Activated CD8-positive, alpha-beta memory T cell treated with anti-CD3 and anti-CD28 coated beads for 36 hours (primary cell): ENCODE measurements at regions not wholly inside any gene's neighbourhood (a gene's known extent, or its start where the extent isn't known, plus 50 kb on each side); places are given as distances from the start of the nearest gene placed in this dataset.
"Not testable (repeated sequence)": the region's sequence is repeated elsewhere in the genome, so short reads cannot be mapped to it uniquely, and the experiment has no call there.

Experiments
- CTCF ChIA-PET: fragments of 350-600 bp; sonication (Branson Sonifier 250); formaldehyde crosslinking; loops from one replicate; lab custom pipeline; 2021; ENCODE audit warnings: antibody characterized with exemption; lab: Charles Lee
- POLR2A ChIA-PET: fragments of 350-600 bp; sonication (Branson Sonifier 250); formaldehyde crosslinking; loops from one replicate; lab custom pipeline; 2021; ENCODE audit warnings: antibody characterized with exemption; lab: Charles Lee

DNA sequence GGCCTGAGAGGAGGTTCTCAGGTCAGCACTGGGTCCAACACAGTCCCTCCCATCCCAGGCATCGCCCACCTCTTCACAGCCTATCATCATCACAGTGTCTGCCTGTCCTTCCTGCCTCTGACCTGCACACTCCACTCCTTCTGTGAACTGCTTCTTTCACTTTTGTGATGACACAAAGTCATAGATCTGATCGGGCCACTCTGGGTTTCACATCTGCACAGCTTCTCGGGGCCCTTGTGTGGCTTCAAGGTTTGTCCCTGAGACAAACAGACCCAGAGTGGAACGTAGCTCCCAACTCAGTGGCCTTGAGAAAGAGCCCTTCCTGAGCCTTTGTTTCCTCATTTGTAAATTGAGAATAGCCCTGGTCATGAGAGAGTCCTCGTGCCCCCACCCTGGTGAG, 377.1 kb downstream of the ANAPC1 start:
- CTCF ChIA-PET, POLR2A ChIA-PET: not testable (repeated sequence)

DNA sequence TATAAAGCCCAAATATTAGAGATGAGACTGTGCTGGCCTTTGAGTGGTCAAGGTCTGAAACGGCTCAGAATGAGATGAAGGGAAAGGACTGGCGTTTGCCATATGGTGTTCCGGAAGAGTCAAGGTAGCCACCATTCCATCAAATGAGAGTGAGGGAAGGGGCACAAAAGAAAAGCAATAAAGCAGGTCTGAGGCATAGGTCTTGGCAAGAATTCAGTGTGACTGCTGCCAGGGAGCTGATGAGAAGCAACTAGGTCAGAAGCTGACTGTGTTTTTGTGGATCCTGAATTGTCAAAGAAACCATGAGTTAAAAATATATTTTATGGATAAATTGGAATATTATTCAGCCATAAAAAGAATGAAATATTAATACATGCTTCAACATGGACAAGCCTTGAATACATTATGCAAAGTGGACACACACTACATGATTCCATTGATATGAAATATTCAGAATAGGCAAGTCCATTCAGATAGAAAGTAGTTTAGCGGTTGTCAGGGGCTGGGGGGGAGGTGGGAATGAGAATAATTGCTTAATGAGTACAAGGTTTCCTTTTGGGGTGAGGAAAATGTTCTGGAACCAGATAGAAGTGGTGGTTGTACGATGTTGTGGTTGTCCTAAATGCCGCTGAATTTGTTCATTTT, 374.6 kb downstream of the ANAPC1 start:
- POLR2A ChIA-PET = not testable (repeated sequence)

DNA sequence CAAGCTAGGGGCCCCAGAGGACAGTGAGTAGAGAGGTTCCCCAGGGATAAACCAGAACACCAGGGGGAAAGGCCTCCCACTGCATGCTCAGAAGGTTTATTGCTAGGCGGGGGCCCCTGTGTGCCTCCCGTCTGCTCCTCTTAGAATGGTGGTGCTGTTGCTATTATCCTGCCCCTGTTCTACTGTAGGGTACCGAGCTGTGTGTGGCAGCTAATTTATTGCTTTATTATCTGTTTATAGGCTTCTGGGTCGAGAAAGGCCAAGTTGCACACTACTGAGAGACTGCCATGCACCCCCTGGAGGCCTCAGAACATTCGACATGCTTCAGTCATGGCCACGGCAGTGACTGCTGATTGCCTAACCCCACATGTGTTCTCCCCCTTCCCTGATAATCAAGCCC, 373.6 kb downstream of the ANAPC1 start:
- POLR2A ChIA-PET, CTCF ChIA-PET: not testable (repeated sequence)

More for the DNA sequence above, 374.6 kb downstream of the ANAPC1 start:
- CTCF ChIA-PET = not testable (repeated sequence)

DNA sequence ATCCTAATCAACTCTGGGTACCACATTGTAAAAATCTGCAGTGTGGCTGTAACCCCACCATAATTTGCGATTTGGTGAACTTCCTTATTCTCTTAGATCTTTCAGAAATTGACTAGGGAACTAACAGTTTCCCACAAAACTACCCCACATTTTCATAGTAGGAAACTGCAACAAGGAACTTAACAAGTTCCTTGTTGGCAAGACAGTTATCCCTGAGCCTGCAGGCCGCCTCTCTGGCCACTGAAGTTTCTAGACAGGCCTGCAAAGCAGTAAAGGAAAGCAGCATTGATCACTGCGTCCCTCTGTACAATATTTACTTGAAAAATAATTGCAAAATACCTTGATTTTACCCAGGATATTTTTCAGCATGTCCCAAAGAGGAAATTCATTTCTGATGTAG, 372.9 kb downstream of the ANAPC1 start:
- CTCF ChIA-PET, POLR2A ChIA-PET: not testable (repeated sequence)

DNA sequence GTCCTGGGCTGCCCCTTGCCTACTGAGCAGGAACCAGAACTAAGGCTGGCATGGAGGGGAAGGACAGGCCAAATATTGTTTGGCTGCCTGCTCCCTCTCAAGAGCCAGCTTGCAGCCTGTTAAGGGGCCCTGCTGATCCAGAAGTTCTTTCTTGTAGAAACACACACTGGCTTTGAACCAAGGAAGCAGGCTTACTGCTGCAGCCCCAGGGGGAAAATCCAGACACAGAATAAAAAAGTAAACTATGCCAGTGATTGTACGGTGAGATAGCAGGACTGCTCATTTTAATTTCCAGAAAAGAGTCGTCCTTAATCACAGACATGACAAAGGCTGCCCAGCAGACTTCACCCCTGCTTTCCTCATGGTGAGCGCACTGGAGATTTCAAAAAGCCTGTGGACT, 371.6 kb downstream of the ANAPC1 start:
- POLR2A ChIA-PET, CTCF ChIA-PET: not testable (repeated sequence)

DNA sequence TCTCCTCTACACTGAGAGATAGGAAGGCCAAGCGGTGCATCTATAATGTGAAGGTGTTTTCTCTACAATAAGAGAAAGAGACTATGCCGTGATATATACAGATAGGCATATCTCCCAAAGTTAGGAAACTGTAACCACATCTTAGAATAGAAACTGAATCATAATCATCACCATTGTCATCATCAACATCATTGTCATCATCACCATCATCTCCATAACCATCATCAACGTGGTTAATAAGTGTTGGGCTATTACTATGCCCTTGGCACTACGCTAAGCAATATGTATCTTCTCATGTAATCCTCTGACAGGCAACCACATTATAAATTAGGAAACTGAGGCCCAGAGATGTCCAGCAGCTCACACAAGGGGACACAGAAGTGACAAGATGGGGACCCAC, 369.9 kb downstream of the ANAPC1 start:
- CTCF ChIA-PET, POLR2A ChIA-PET: not testable (repeated sequence)

DNA sequence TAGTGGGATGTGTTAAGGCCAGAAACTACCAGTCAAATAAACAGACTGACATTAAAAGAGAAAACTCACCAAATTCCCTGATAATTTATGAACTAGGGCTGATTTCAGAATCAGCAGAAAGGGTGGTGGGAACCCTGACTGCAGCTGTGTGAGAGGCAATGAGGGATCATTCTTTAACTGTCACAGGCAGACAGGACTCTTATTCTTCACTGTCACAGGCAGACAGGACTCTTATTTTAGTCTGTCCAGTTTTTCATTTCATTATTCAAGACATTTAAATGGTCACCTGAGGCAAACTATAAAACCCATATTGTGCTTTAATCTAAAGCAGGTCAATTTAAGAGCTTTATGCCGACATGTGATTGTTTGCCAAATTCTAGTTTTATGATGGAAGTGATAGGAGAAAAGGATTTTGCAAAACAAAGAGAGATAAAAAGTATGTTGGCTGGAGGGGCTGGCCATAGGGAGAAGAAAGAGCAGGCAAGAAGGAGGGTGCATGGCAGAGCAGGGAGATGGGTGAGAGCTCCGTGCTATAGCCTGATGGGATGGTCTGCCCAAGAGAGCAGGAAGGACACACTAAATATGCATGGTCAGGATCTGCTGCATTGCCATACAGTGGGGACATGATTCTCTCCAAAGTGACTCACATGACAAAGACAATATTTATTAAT, 366.8 kb downstream of the ANAPC1 start:
- POLR2A ChIA-PET, CTCF ChIA-PET: not testable (repeated sequence)

DNA sequence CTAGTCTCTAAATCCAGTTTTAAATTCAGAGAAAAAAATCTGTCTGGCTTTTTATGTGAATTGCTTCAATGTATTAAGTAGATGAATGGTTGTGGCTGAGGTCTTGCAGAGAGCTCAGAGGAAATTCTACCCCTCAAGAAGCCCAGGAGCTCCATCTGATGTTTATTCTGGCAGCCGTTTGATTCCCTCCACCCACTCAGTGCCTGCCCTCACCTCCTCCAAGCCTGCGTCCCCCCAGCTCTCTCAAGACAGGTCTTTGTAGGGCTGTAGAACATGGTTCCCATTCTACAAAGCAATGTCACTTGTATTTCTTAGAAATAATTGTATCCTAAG, 366.3 kb downstream of the ANAPC1 start:
- POLR2A ChIA-PET = not testable (repeated sequence)

DNA sequence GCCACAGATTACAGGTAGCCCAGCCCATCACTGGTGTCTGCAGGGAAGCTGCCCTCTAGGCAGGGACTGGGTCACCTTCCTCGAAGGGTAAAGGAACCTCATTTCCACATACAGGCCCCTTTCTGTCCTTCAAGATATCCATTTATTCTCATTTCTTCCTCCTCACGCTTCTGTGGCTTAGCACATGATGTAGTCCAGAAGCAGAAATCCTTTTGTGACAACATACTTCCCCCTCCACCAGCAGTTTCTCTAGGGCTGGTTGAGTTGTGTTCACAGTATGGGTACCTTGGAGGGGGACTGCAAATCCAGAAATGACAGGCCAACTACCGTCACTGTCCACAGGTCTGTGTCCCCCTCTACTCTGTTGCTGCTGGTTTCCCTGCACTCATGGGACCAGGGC, 364.9 kb downstream of the ANAPC1 start:
- ChIA-PET CTCF (no interaction called here), POLR2A (no interaction called here)

More for the DNA sequence above, 366.3 kb downstream of the ANAPC1 start:
- CTCF ChIA-PET = not testable (repeated sequence)

DNA sequence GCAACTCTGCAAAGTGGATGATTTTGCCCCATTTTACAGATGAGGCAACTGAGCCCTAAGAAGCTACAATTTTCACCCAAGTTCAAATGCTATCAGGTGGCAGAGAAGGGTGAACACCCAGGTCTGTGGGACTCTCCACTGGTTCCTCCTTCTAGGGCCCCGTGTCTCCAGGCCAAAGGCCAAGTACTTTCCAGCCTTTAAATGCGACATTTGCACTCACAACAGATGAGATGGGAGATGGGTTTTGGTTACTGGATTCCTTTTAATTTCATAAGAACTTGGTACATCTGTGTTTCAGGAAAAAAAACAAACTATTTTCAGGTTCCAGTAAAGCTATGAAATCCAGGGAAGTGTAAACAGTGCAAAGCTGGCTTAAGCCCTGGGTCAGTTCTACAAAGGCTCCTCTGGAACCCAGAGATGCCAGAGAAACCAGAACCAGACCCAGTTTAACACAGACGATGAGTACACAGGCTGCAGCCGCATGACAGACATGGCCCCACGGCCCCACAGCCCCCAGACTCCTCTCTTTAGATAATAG, 361.7 kb downstream of the ANAPC1 start:
- CTCF ChIA-PET = no interaction called here
- POLR2A ChIA-PET = no interaction called here

DNA sequence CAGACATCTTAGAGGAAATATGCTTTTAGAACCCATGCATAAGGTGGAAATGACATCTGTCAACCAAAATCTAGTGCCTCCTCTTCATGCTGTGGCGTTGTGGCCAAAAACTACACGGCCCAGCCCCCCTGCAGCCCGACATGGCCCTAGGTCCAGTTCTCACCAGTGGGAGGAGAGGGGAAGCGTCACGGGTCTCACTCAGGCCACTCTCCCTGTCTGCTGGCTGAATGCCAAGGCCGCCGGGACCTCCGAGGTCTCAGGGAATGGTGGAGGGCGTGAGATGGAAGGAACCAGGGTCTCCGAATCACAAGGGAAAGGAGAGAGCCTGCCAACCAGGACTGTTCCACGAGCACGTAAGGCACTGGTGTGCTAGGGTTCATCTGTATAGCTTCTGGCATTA, 361.0 kb downstream of the ANAPC1 start:
- ChIA-PET CTCF (no interaction called here), POLR2A (no interaction called here)

DNA sequence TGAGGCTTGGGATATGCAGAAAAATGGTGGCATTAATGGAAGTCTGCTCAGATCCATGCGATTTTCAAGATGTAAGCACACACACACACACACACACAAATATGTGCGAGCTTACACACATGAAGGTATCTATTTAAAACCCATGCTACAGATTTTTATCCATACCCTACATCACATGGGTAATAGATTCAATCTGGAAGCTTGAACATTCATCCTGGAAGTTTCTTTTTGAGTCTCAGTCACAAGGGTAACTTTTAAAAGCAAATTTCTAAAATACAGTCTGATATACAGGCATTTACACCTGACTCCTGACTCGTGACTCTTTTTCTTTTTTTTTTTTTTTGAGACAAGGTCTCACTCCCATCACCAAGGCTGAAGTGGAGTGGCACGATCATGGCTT, 359.0 kb downstream of the ANAPC1 start:
- POLR2A ChIA-PET, CTCF ChIA-PET: not testable (repeated sequence)

DNA sequence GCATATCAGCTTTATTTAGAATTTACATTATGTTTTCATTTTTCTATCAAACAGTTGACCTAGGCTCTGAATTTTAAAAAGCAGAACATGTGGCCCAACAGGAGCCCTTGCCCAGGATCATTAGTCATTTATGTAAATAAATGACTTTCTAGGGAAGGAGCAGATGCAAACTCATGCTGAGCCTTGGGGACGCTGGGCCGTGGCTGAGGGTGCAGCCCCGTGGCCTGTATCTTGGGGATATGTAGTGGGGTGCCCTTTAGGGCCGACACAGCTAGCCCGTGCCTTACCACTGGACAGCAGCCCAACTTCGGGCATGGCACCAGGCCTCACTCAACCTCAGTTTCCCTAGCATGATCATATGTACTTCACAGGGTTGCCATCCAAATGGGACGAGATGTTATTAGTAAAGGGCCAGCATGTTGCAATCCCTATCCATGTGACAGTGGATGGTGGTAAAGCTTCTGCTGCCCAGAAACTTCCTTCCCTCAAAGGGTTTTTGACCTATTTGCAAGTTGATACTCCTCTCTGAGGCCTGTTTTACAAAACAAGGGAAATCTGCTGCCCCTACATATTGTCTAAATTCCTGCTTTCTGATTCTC, 357.9 kb downstream of the ANAPC1 start:
- CTCF ChIA-PET, POLR2A ChIA-PET: not testable (repeated sequence)

DNA sequence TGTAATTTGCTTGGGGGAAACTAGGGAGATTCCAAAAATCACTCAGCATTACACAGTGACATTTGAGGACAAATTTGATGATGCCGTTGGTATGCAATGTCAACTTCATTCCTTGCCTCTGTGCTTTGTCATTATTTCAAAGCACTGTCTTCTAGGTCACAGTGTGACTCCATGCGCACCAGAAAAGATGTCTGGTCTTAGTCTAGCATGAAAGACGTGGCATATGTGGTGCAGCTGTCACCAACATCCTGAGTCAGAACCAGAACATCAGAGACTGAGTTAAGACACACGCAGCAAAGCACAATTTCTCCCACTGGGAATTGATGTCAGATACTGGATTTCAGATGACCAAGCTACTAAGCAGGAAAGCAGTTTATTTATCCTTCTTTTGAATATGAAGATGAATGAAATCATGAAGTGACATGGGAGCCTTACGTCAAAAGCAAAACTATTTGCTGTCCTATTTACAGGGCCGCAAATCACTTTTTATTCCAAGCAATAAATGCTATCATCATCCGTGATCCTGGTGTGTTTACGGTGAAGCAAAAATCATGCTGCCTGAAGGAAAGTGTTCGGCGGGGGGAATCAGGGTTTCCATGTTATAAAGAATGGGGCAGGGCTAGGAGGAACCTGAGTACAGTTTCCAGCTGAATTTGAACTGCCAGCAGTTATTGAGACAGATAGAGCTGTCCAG, 356.1 kb downstream of the ANAPC1 start:
- POLR2A ChIA-PET, CTCF ChIA-PET: not testable (repeated sequence)

DNA sequence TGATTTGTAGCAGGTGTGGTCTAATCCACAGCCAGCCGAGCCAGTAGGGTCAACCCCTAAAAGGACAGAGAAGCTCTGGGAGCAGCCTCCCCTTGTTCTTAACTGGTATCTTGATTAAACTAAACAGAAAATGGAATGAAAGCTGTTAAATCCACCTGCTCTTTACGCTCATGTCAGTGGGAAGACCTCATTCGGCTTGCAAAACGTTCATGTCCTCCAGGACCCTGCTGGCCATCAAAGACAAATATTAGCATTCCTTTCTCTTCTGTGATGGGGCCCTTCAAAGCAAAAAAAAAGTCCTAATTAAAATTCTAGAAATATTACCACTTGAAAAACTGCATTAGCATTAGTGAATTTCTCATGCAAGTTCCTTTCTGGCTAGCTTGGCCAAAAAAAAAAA, 355.0 kb downstream of the ANAPC1 start:
- POLR2A ChIA-PET, CTCF ChIA-PET: not testable (repeated sequence)

DNA sequence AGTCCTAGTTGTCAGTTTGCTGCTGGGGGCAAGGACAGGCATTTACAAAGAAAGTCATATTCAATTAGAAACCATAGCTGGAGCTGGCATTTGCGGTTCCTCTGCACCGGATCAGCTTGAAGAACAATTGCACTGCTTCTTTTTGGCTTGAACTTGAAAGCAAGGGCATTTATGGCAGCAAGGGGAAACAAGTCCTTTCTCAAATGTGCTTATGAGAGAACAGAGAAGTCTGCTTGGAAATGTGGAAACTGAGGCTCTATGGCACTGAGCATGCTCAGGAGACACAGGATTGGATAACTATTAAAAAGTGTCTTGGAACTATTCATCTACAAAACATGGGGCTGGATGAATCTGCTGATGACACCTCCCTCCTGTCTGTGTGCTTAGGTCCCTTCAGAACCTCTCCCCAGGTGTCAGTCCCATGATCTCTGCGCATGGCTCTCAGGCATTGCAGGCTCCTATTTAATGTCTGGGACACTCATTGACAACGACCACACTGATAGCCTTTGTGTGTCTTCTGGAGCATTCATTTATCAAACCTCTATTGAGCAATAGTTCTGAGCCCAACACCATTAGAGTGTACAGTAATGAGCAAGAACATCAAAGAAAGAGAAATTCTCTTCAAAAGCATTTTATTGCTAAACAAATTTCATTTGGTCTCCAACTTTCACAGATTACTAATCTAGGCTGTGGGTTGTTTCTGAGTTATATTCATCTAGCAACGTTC, 353.6 kb downstream of the ANAPC1 start:
- CTCF ChIA-PET, POLR2A ChIA-PET: not testable (repeated sequence)

DNA sequence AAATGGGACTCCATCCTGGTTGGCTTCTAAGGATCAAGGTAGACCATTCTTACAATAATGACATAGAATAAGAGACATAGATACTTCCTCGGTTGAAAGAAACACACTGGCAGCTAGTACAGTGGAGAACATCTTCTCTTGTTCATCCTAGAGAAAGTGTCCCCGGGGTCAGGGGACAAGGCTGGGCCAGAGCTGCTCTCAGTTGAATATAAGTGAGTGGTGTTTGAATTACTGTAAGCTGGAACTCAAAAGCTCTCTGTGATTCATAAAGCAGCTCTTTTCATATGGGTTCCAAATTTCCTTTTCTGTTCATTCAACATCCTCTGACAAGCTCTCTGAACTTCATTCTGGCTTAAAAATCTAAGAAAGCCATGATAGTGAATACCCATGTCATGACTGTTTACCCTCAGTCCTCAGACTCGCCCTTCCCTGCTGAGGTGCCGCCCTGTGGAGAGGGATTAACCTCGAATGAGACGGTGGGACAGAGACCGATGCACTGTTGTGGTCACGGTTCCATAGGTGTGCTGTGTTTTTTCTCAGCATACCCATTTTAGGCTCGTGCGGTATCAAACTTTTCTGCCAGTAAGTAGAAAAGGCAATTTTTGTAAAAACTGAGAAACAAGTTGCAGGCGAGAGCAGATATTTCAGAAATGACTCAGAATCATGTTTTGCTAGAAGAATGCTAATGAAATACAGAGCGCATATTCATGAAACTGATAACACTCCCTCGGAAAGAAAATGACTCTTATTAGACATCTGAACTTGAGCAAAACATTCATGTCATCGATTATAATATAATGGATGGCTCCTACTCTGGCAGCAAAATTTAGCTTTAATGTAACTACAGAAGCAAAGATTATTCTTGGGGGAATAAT, 351.1 kb downstream of the ANAPC1 start:
- CTCF ChIA-PET, POLR2A ChIA-PET: not testable (repeated sequence)

DNA sequence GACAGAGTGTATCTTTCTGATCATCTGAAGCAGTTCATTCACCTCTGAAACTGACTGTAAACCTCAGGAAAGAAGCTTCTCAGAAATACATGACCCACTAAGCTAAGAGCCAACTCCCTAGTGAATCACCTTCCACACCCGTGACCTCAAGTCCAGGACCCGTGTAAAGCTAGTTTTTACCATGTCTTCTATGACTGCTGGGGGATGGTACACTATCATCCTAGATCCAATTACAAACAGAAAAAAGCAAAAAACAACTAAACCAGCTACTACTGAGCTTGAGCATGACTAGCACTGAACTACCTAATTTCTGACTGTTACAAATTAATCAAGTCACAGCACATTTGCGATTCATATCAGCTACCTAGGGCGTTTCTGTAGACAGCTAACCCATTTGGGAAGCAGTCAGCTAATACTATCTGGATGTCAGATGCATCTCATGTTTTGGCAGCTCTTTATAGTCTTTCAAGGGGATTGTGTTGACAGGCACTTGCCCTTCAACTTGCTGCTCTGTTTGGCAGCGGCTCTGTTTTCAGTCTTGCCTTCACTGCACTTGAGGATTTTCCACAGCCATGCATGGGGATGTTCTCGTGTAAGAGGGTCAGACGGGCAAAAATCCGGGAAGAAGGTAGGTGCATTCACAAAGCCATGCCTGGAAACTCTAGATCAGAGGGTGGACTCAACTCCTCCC, 350.3 kb downstream of the ANAPC1 start:
- CTCF ChIA-PET, POLR2A ChIA-PET: not testable (repeated sequence)
